ENCODE measurements at regions not wholly inside any gene's neighbourhood (a gene's known extent, or its start where the extent isn't known, plus 50 kb on each side); places are given as distances from the start of the nearest gene placed in this dataset.

- no peaks in the 10 kb centered on the region for H3F3A ChIP-seq (replicated peaks; ENCODE audit: insufficient read depth)
Measured at GRCh38 chr15:95763426-95763825, 567.1 kb upstream of the NR2F2 start.

DNA sequence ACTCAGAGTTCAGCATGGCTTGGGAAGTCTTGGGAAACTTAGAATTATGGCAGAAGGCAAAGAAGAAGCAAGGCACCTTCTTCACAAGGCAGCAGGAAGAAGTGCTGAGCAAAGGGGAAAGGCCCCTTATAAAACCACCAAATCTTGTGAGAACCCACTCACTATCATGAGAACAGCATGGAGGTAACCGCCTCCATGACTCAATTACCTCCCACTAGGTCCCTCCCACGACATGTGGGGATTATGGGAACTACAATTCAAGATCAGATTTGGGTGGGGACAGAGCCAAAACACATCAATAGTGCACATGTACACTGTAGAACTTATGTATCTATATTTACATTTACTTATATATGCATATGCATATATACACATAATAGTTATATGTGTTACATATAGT is 565.3 kb upstream of the NR2F2 start:
- no peak for DNase-seq
- ChIA-PET POLR2A (no interaction called here), CTCF (no interaction called here)
- H3K4me2 ChIP-seq: no peak overlapping the region
- no peak overlapping the region for H3K4me3 ChIP-seq (ENCODE audit: low read depth in 2 of 2, low read length in 1 of 2)
- no peaks in the 10 kb centered on the region for H3F3A ChIP-seq (replicated peaks; ENCODE audit: insufficient read depth)
- H4K20me1 ChIP-seq (ENCODE audit: insufficient read depth): no peaks in the 10 kb centered on the region
- no peaks in the 10 kb centered on the region for H3K4me1 ChIP-seq (ENCODE audit: control insufficient read depth in 1 of 2, insufficient read depth in 2 of 2, low read depth in 1 of 2, low read length in 1 of 2)
- no peaks in the 10 kb centered on the region for H3K36me3 ChIP-seq (replicated peaks in 1 of 2; ENCODE audit: control insufficient read depth in 1 of 2, insufficient read depth in 2 of 2, low read length in 1 of 2)
- no peak overlapping the region for H3K27ac ChIP-seq (ENCODE audit: low read depth in 2 of 2, low read length in 1 of 2)
- WGBS (ENCODE audit: low lambda C conversion rate): 0% methylated on average over 2 of the region's 2 CpGs
- H3K9ac ChIP-seq: no peak overlapping the region
- no peaks in the 10 kb centered on the region for H3K9me2 ChIP-seq
- no peaks in the 10 kb centered on the region for H3K27me3 ChIP-seq (ENCODE audit: insufficient read depth)
- H2AFZ ChIP-seq (ENCODE audit: low read depth): no peak overlapping the region
- TF ChIP-seq NRF1 (IDR thresholded peaks at IDR 0.05; ENCODE audit: low read depth, low read length): no peak
- no peak for TF ChIP-seq ELF1 (IDR thresholded peaks at IDR 0.05)
- no peak for TF ChIP-seq RXRA (IDR thresholded peaks at IDR 0.05; ENCODE audit: borderline replicate concordance, low read depth)
- TF ChIP-seq FOSL2 (IDR thresholded peaks at IDR 0.05; ENCODE audit: borderline replicate concordance, low read depth): no peak
- no peak for TF ChIP-seq USF1 (IDR thresholded peaks at IDR 0.05; ENCODE audit: borderline replicate concordance, low read depth)
- H3K9me3 ChIP-seq: no peaks in the 10 kb centered on the region
- H3K79me2 ChIP-seq (ENCODE audit: insufficient read depth): no peaks in the 10 kb centered on the region

More at GRCh38 chr15:95763426-95763825, 567.1 kb upstream of the NR2F2 start:
- no peak for DNase-seq
- Histone ChIP-seq H4K20me1 (ENCODE audit: insufficient read depth) (no peaks in the 10 kb centered on the region), H3K9ac (no peak overlapping the region), H3K9me3 (no peaks in the 10 kb centered on the region), H3K27me3 (ENCODE audit: insufficient read depth) (no peaks in the 10 kb centered on the region), H3K36me3 (replicated peaks in 1 of 2; ENCODE audit: control insufficient read depth in 1 of 2, insufficient read depth in 2 of 2, low read length in 1 of 2) (no peaks in the 10 kb centered on the region), H3K4me3 (ENCODE audit: low read depth in 2 of 2, low read length in 1 of 2) (no peak overlapping the region), H3K9me2 (no peaks in the 10 kb centered on the region), H2AFZ (ENCODE audit: low read depth) (no peak overlapping the region), H3K4me2 (no peak overlapping the region), H3K79me2 (ENCODE audit: insufficient read depth) (no peaks in the 10 kb centered on the region), H3K4me1 (ENCODE audit: control insufficient read depth in 1 of 2, insufficient read depth in 2 of 2, low read depth in 1 of 2, low read length in 1 of 2) (no peaks in the 10 kb centered on the region), H3K27ac (ENCODE audit: low read depth in 2 of 2, low read length in 1 of 2) (no peak overlapping the region)
- CTCF ChIA-PET: interaction anchor here (1.3 kb wide), 1 partner anchor 20 kb away, joined by 4 read pairs; no protein-coding TSS in a partner anchor
- 13% methylated on average over 4 of the region's 4 CpGs for WGBS (ENCODE audit: low lambda C conversion rate)
- no peak for TF ChIP-seq SMC3 (IDR thresholded peaks at IDR 0.05; ENCODE audit: low read depth, low read length)
- POLR2A ChIA-PET: no interaction called here

DNA sequence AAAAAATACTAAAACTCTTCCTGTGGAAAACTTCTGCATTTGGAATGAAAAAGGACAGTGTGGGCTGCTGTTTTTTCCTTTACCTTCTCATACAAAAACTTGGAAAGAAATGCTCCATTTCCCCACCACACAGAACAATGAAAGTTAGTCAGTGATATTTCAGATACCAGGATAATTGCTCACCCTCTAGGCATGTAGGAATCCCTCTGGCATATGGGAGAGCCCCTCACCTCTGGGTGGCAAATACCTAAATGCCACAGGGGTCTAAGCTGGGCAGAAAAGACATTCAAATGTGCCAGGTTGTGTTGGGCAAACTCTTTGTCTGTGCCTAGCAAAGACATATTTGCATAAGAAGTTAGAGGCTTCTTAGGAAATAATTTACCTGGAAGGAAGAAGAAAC is 560.3 kb upstream of the NR2F2 start:
- H3K4me1 ChIP-seq (ENCODE audit: control insufficient read depth in 1 of 2, insufficient read depth in 2 of 2, low read depth in 1 of 2, low read length in 1 of 2): no peaks in the 10 kb centered on the region
- H2AFZ ChIP-seq (ENCODE audit: low read depth): no peak overlapping the region
- no peaks in the 10 kb centered on the region for H3K27me3 ChIP-seq (ENCODE audit: insufficient read depth)
- no peak overlapping the region for H3K27ac ChIP-seq (ENCODE audit: low read depth in 2 of 2, low read length in 1 of 2)
- TF ChIP-seq TCF12 (IDR thresholded peaks at IDR 0.05) (no peak), FOSL2 (IDR thresholded peaks at IDR 0.05; ENCODE audit: borderline replicate concordance, low read depth) (no peak), CHD2 (IDR thresholded peaks at IDR 0.05; ENCODE audit: low read length, partially characterized antibody) (no peak), GABPA (IDR thresholded peaks at IDR 0.05; ENCODE audit: low read depth) (no peak), GATA2 (CRISPR knock-in tag; IDR thresholded peaks at IDR 0.05) (no peak), USF1 (IDR thresholded peaks at IDR 0.05; ENCODE audit: borderline replicate concordance, low read depth) (no peak), RAD21 (IDR thresholded peaks at IDR 0.05; ENCODE audit: low read length) (no peak), REST (IDR thresholded peaks at IDR 0.05; ENCODE audit: low read depth, low read length) (no peak), ELF1 (IDR thresholded peaks at IDR 0.05) (no peak), YY1 (IDR thresholded peaks at IDR 0.05; ENCODE audit: low read depth) (no peak), FOXM1 (IDR thresholded peaks at IDR 0.05; ENCODE audit: low read depth) (no peak)
- POLR2A ChIA-PET: no interaction called here
- H3F3A ChIP-seq (replicated peaks; ENCODE audit: insufficient read depth): no peaks in the 10 kb centered on the region
- H3K9ac ChIP-seq: no peak overlapping the region
- H3K36me3 ChIP-seq (replicated peaks in 1 of 2; ENCODE audit: control insufficient read depth in 1 of 2, insufficient read depth in 2 of 2, low read length in 1 of 2): no peaks in the 10 kb centered on the region
- no peak overlapping the region for H3K4me3 ChIP-seq (ENCODE audit: low read depth in 2 of 2, low read length in 1 of 2)
- H3K9me3 ChIP-seq: no peaks in the 10 kb centered on the region
- no peaks in the 10 kb centered on the region for H4K20me1 ChIP-seq (ENCODE audit: insufficient read depth)
- no peak for DNase-seq
- CTCF ChIA-PET: no interaction called here
- no peak overlapping the region for H3K4me2 ChIP-seq
- H3K9me2 ChIP-seq: no peaks in the 10 kb centered on the region
- H3K79me2 ChIP-seq (ENCODE audit: insufficient read depth): no peaks in the 10 kb centered on the region
